ACC112 (cell line): ENCODE measurements at regions not wholly inside any gene's neighbourhood (a gene's known extent, or its start where the extent isn't known, plus 50 kb on each side); places are given as distances from the start of the nearest gene placed in this dataset.
A peak's percentile ranks its signal among the peaks of the same experiment; 100 is the strongest.

ENCODE experiments used
- H2AFZ ChIP-seq: fragments of 200-600 bp; sonication (generic); one replicate; pipeline ENCODE4 v1.6.0; 2017; ENCODE audit warnings: antibody characterized with exemption, low read length; ENCODE audit not compliant: unreplicated experiment
- H3K27ac ChIP-seq: fragments of 200-600 bp; sonication (generic); 2 replicates; pipeline ENCODE4 v1.5.1; 2014; ENCODE audit warnings: low read depth, mild to moderate bottlenecking, antibody characterized with exemption, low read length, moderate library complexity
- H3K27me3 ChIP-seq: fragments of 200-600 bp; sonication (generic); 2 replicates; pipeline ENCODE4 v1.6.1; 2014; ENCODE audit warnings: mild to moderate bottlenecking, antibody characterized with exemption, low read length, moderate library complexity, mixed read lengths; ENCODE audit not compliant: insufficient read depth
- H3K36me3 ChIP-seq: fragments of 200-600 bp; sonication (generic); 2 replicates; pipeline ENCODE4 v1.6.1; 2016; ENCODE audit warnings: mild to moderate bottlenecking, antibody characterized with exemption, low read length, moderate library complexity, mixed read lengths; ENCODE audit not compliant: insufficient read depth
- H3K4me1 ChIP-seq: fragments of 200-600 bp; sonication (generic); one replicate; pipeline ENCODE4 v1.6.1; 2016; ENCODE audit warnings: low read length, mixed read lengths; ENCODE audit not compliant: insufficient read depth, unreplicated experiment, control insufficient read depth
- H3K4me3 ChIP-seq: fragments of 200-600 bp; sonication (generic); 2 replicates; pipeline ENCODE4 v1.5.1; 2014; ENCODE audit warnings: mild to moderate bottlenecking, low read depth, low read length
- H3K79me2 ChIP-seq: fragments of 200-600 bp; sonication (generic); one replicate; pipeline ENCODE4 v1.6.0; 2016; ENCODE audit warnings: low read length; ENCODE audit not compliant: control insufficient read depth, unreplicated experiment, insufficient read depth

- H2AFZ ChIP-seq: no peak overlapping the region
These were observed 671.5 kb upstream of the SLC8A1 start for GRCh38 chr2:41123341-41123740.

GRCh38 chr2:41127351-41127750, 675.5 kb upstream of the SLC8A1 start:
- Histone ChIP-seq H3K36me3 (no peaks in the 10 kb centered on the region), H3K27ac (no peak overlapping the region), H3K79me2 (no peaks in the 10 kb centered on the region), H3K4me3 (no peak overlapping the region), H3K4me1 (no peaks in the 10 kb centered on the region), H2AFZ (no peak overlapping the region), H3K27me3 (no peaks in the 10 kb centered on the region)

More at GRCh38 chr2:41123341-41123740, 671.5 kb upstream of the SLC8A1 start:
- H3K4me1 ChIP-seq: no peaks in the 10 kb centered on the region
- H3K4me3 ChIP-seq: no peak overlapping the region
- H3K27me3 ChIP-seq: no peaks in the 10 kb centered on the region
- H3K79me2 ChIP-seq: no peaks in the 10 kb centered on the region
- no peak overlapping the region for H3K27ac ChIP-seq
- H3K36me3 ChIP-seq: no peaks in the 10 kb centered on the region

DNA sequence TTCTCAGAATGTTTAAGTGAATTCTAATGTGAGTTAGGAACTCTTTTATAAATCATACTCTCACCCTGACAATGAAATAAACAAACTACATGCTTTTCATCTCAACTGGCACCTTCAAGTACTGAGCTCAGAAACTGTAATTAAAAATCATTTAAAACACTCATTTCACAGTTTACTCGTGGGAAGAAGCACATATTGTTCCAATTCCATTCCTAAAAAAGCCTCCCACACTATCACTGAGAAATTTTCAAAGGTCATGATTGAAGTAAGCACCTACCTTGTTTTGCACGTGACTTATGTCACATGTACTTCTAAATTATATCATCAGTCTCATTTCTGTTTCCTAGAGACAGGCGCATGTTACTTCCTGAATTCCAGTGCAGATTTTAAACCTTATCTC, 678.1 kb upstream of the SLC8A1 start:
- H2AFZ ChIP-seq: no peak overlapping the region
- no peaks in the 10 kb centered on the region for H3K4me1 ChIP-seq
- no peaks in the 10 kb centered on the region for H3K79me2 ChIP-seq
- H3K36me3 ChIP-seq: no peaks in the 10 kb centered on the region
- H3K27me3 ChIP-seq: no peaks in the 10 kb centered on the region
- H3K4me3 ChIP-seq: no peak overlapping the region
- H3K27ac ChIP-seq: no peak overlapping the region

GRCh38 chr2:41137031-41137430, 685.1 kb upstream of the SLC8A1 start:
- Histone ChIP-seq H3K4me3 (peak overlapping the region; percentile 47; the same call in 1 of the 2 replicates), H3K79me2 (no peaks in the 10 kb centered on the region), H3K4me1 (no peaks in the 10 kb centered on the region), H3K36me3 (no peaks in the 10 kb centered on the region), H3K27me3 (no peaks in the 10 kb centered on the region), H3K27ac (no peak overlapping the region), H2AFZ (peak overlapping the region; percentile 14)

DNA sequence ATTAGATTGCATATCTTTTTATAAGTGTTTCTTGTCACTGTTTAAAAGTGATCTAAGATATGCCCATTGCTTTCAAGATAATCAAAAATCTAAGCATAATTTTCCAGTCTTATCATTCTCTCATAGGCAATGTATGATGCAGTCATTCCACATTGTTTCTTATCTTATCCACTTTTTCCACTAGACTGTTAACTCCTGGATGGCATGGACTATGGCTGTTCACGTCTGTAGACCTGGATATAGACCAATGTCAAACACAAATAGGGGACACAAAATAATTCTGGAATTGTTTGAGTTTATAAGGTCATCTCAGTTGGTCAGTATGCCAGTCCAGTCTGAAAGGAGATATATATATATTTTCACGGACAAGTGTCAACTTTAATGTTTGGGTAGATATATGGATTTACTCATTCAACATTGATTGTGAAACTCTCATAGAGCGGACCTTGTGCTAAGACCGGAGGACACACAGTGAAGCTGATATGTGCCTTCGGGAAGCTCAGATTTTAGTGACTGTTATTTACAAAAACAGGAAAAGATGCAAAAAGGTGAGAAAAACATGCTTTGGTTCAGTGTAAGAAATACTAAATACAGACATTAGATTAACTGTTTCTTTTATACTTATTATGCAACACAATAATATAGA, 689.4 kb upstream of the SLC8A1 start:
- Histone ChIP-seq H3K27ac (no peak overlapping the region), H3K36me3 (no peaks in the 10 kb centered on the region), H3K4me3 (no peak overlapping the region), H3K27me3 (no peaks in the 10 kb centered on the region), H2AFZ (no peak overlapping the region), H3K4me1 (no peaks in the 10 kb centered on the region), H3K79me2 (no peaks in the 10 kb centered on the region)

GRCh38 chr2:41142478-41142877, 690.6 kb upstream of the SLC8A1 start:
- Histone ChIP-seq H3K4me3 (no peak overlapping the region), H2AFZ (no peak overlapping the region), H3K4me1 (no peaks in the 10 kb centered on the region), H3K36me3 (no peaks in the 10 kb centered on the region), H3K27me3 (no peaks in the 10 kb centered on the region), H3K79me2 (no peaks in the 10 kb centered on the region), H3K27ac (no peak overlapping the region)

- H3K27ac ChIP-seq: no peak overlapping the region
- H3K4me1 ChIP-seq: no peaks in the 10 kb centered on the region
- H3K27me3 ChIP-seq: no peaks in the 10 kb centered on the region
- no peak overlapping the region for H3K4me3 ChIP-seq
- no peak overlapping the region for H2AFZ ChIP-seq
- no peaks in the 10 kb centered on the region for H3K36me3 ChIP-seq
- H3K79me2 ChIP-seq: no peaks in the 10 kb centered on the region
These were observed 693.2 kb upstream of the SLC8A1 start for GRCh38 chr2:41145066-41145465.

- H2AFZ ChIP-seq: no peak overlapping the region
- no peaks in the 10 kb centered on the region for H3K79me2 ChIP-seq
- H3K27me3 ChIP-seq: no peaks in the 10 kb centered on the region
- H3K4me1 ChIP-seq: no peaks in the 10 kb centered on the region
- no peak overlapping the region for H3K4me3 ChIP-seq
- no peak overlapping the region for H3K27ac ChIP-seq
- H3K36me3 ChIP-seq: no peaks in the 10 kb centered on the region
These were observed 697.2 kb upstream of the SLC8A1 start for GRCh38 chr2:41149054-41149453.

DNA sequence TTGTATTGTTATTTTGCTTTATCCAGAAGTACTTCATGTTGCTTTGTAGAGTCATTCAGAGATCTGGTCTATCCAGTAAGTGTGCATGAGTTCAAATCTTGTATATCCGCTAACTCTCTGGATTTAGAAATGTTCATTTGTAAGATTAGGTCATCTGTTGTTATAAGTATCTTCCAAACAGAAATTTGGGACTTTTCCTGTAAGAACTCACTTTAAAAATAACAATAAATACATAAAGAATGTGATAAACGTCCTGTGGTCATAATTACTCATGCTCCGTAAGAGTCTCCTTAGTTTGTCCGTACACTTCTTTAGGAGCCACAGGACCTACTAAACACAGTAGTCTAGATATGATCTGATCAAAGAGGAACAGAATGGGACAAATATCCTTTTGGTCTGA, 699.9 kb upstream of the SLC8A1 start:
- H3K27ac ChIP-seq: no peak overlapping the region
- H3K79me2 ChIP-seq: no peaks in the 10 kb centered on the region
- no peaks in the 10 kb centered on the region for H3K27me3 ChIP-seq
- H3K4me3 ChIP-seq: no peak overlapping the region
- no peak overlapping the region for H2AFZ ChIP-seq
- no peaks in the 10 kb centered on the region for H3K4me1 ChIP-seq
- no peaks in the 10 kb centered on the region for H3K36me3 ChIP-seq

DNA sequence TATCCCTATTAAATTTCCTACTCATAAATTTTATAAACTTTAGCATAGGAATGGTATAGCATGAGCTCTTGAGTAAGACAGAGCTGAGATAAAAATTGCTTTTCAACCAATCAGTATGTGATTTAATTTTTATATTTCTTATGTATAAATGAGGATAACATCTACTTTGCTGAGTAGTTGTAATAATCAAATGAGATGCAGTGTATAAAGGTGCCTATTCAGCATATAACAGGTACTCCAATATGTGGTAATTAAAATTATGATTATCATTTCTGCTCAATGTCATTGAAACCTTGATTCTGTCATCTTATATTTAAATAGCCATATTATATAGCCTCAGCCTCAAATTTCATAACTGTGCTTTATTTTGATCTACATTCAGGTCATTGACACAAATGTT, 700.4 kb upstream of the SLC8A1 start:
- Histone ChIP-seq H3K4me1 (no peaks in the 10 kb centered on the region), H3K27ac (no peak overlapping the region), H3K27me3 (no peaks in the 10 kb centered on the region), H3K79me2 (no peaks in the 10 kb centered on the region), H3K4me3 (no peak overlapping the region), H2AFZ (no peak overlapping the region), H3K36me3 (no peaks in the 10 kb centered on the region)

GRCh38 chr2:41160439-41160838, 708.5 kb upstream of the SLC8A1 start:
- H2AFZ ChIP-seq: no peak overlapping the region
- H3K4me3 ChIP-seq: no peak overlapping the region
- no peaks in the 10 kb centered on the region for H3K27me3 ChIP-seq
- H3K4me1 ChIP-seq: no peaks in the 10 kb centered on the region
- no peaks in the 10 kb centered on the region for H3K36me3 ChIP-seq
- no peak overlapping the region for H3K27ac ChIP-seq
- no peaks in the 10 kb centered on the region for H3K79me2 ChIP-seq
